Upper lobe of left lung (tissue), 6 donors: ENCODE measurements at regions not wholly inside any gene's neighbourhood (a gene's known extent, or its start where the extent isn't known, plus 50 kb on each side); places are given as distances from the start of the nearest gene placed in this dataset.

Experiments used
- ATAC-seq, 2 donors: fragments of 200-7000 bp; cut with Tn5 transposase; one replicate each; pipeline ENCODE4 v1.9.1; 2022; ENCODE audit warnings: mild to moderate bottlenecking in 2 of 2, moderate library complexity in 2 of 2; ENCODE audit not compliant: low FRiP score in 2 of 2
- DNase-seq, 2 donors: peaks; one replicate each; pipeline ENCODE4 v3.0.0-alpha.2; 2019 to 2020
- H3K27ac ChIP-seq, 4 donors: fragments of 200-600 bp; sonication (generic); one replicate each; pipeline ENCODE4 v1.5.1; 2016 to 2019
- H3K27me3 ChIP-seq, 4 donors: fragments of 200-600 bp; sonication (generic); one replicate each; pipeline ENCODE4 v1.5.1; 2017 to 2019
- H3K36me3 ChIP-seq, 4 donors: fragments of 200-600 bp; sonication (generic); one replicate each; pipeline ENCODE4 v1.5.1; 2016 to 2019
- H3K4me1 ChIP-seq, 4 donors: fragments of 200-600 bp; sonication (generic); one replicate each; pipeline ENCODE4 v1.5.1; 2018 to 2019
- H3K4me3 ChIP-seq, 4 donors: fragments of 200-600 bp; sonication (generic); one replicate each; pipeline ENCODE4 v1.5.1; 2017 to 2019; ENCODE audit warnings: mild to moderate bottlenecking in 2 of 4, moderate library complexity in 1 of 4
- H3K9me3 ChIP-seq, 4 donors: fragments of 200-600 bp; sonication (generic); one replicate each; pipeline ENCODE4 v1.5.1; 2018 to 2019
- CTCF ChIP-seq, 6 experiments: fragments of 450-650 bp in 4 of 6; fragments of 200-600 bp in 2 of 6; sonication (generic) in 2 of 6; IDR thresholded peaks; one replicate each; pipeline ENCODE4 v1.5.1; 2016 to 2019; ENCODE audit warnings: antibody characterized with exemption in 6 of 6
- EP300 ChIP-seq, 4 donors: sonication (generic); formaldehyde crosslinking; IDR thresholded peaks; one replicate each; pipeline ENCODE4 v1.5.1; 2017; ENCODE audit warnings: antibody characterized with exemption in 4 of 4, control low read depth in 2 of 4
- POLR2A ChIP-seq, 4 donors: fragments of 450-650 bp; IDR thresholded peaks; one replicate each; pipeline ENCODE4 v1.5.1; 2016 to 2017; ENCODE audit warnings: antibody characterized with exemption in 4 of 4, mild to moderate bottlenecking in 2 of 4
- POLR2AphosphoS5 ChIP-seq, 2 donors: sonication (generic); formaldehyde crosslinking; IDR thresholded peaks; one replicate each; pipeline ENCODE4 v1.5.1; 2017; ENCODE audit warnings: antibody characterized with exemption in 2 of 2
- WGBS, 2 donors: methylation state at CpG; one replicate each; pipeline ENCODE4 v1.1.5; 2017 to 2018; 5-methylcytosine and 5-hydroxymethylcytosine counted together
- donor health status: DM: no; HTN: no; CAD: no; lungs with moderate emphysema.
- donor health status: DM: no; HTN: yes; CAD: no; lungs with severe emphysema.

GRCh38 chr4:4598851-4599411, 57.1 kb upstream of the STX18 start:
- 87 to 92% methylated on average over 8 to 9 of the region's 9 CpGs for WGBS, 2 donors
- H3K27me3 ChIP-seq, result no peaks in the 10 kb centered on the region
- no peak overlapping the region for H3K4me3 ChIP-seq
- ATAC-seq (no peak), DNase-seq (no peak)
- H3K27ac ChIP-seq, result no peak overlapping the region
- TF ChIP-seq POLR2AphosphoS5 (IDR thresholded peaks at IDR 0.05), result no peak
- TF ChIP-seq CTCF (IDR thresholded peaks at IDR 0.05), result no peak
- H3K4me1 ChIP-seq, result no peaks in the 10 kb centered on the region
- no peaks in the 10 kb centered on the region for H3K36me3 ChIP-seq
- peaks cover 0 to 11% (median 4%) of the 10 kb centered on the region in 4 donors for H3K9me3 ChIP-seq

DNA sequence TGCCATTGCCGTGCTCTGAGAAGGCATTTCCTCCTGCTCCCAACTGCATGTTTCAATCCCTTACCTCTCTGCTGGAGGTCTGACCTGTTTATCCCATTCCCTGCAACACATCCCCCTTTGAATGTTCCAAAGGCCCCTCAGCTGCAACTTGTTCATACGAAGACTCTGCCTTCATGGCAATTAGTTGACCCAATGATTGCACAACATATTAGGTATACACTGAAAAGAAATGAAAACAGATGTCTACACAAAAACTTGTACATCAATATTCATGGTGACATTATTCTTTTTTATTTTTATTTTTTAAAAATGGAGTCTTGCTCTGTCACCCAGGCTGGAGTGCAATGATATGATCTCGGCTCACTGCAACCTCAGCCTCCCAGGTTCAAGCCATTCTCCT, 54.9 kb upstream of the STX18 start:
- ATAC-seq (no peak), DNase-seq (no peak)
- H3K27me3 ChIP-seq, result no peaks in the 10 kb centered on the region
- no peaks in the 10 kb centered on the region for H3K4me1 ChIP-seq
- 97 to 98% methylated on average over 3 of the region's 3 CpGs for WGBS, 2 donors
- peaks cover 0 to 11% (median 4%) of the 10 kb centered on the region in 4 donors for H3K9me3 ChIP-seq
- no peak overlapping the region for H3K27ac ChIP-seq
- H3K36me3 ChIP-seq, result no peaks in the 10 kb centered on the region
- H3K4me3 ChIP-seq, result no peak overlapping the region
- no peak for TF ChIP-seq CTCF (IDR thresholded peaks at IDR 0.05)

- Histone ChIP-seq H3K27ac (no peak overlapping the region), H3K4me1 (no peaks in the 10 kb centered on the region), H3K4me3 (no peak overlapping the region), H3K27me3 (no peaks in the 10 kb centered on the region), H3K36me3 (no peaks in the 10 kb centered on the region), H3K9me3 (peaks cover 0 to 11% (median 4%) of the 10 kb centered on the region in 4 donors)
- TF ChIP-seq EP300 (IDR thresholded peaks at IDR 0.05), result no peak
- TF ChIP-seq CTCF (IDR thresholded peaks at IDR 0.05), result no peak
- no peak for TF ChIP-seq POLR2AphosphoS5 (IDR thresholded peaks at IDR 0.05)
- TF ChIP-seq POLR2A (IDR thresholded peaks at IDR 0.05), result no peak
- no peak for DNase-seq
- WGBS, 2 donors, result 83 to 100% methylated on average over 1 of the region's 1 CpG
- no peak for ATAC-seq
Observed at GRCh38 chr4:4595252-4595651, 53.4 kb upstream of the STX18 start.

- Histone ChIP-seq H3K27ac (no peak overlapping the region), H3K9me3 (peaks cover 0 to 11% (median 4%) of the 10 kb centered on the region in 4 donors), H3K36me3 (no peaks in the 10 kb centered on the region), H3K4me1 (no peaks in the 10 kb centered on the region), H3K27me3 (no peaks in the 10 kb centered on the region), H3K4me3 (no peak overlapping the region)
- TF ChIP-seq POLR2AphosphoS5 (IDR thresholded peaks at IDR 0.05), result no peak
- TF ChIP-seq POLR2A (IDR thresholded peaks at IDR 0.05), result no peak
- no peak for TF ChIP-seq EP300 (IDR thresholded peaks at IDR 0.05)
- TF ChIP-seq CTCF (IDR thresholded peaks at IDR 0.05), result no peak
- no peak for DNase-seq
- WGBS, 2 donors, result 82 to 83% methylated on average over 6 of the region's 6 CpGs
- peak in 1 of 2 donors; percentile 64 for ATAC-seq
Observed at GRCh38 chr4:4594285-4594920, 52.6 kb upstream of the STX18 start.
